ENCODE measurements at regions not wholly inside any gene's neighbourhood (a gene's known extent, or its start where the extent isn't known, plus 50 kb on each side); places are given as distances from the start of the nearest gene placed in this dataset.

DNA sequence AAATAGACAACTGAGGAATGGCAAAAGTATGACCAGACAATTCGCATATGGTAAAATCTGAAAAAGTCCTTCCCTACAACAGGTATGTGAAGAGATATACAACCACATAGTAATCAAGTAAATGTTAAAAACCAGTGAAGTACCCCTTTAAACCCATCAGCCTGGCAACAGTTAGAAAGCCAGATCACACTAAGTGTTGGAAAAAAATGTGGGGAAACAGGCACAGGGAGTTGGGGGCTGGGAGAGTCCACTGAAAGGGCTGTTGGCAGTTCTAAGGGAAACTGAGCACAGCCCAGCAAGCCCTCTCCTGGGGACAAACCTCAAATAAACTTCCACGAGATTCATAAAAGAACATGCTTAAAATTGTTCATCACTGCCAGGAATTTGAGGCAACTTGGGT, 242.1 kb downstream of the BUD13 start:
- no peak overlapping the region for H3K4me3 Mint-ChIP-seq
- peaks cover 21% of the 10 kb centered on the region for H3K4me1 Mint-ChIP-seq
- Histone ChIP-seq H3K9ac (ENCODE audit: extremely low read depth, low read length, poor library complexity, severe bottlenecking) (no peak overlapping the region), H3K9me3 (ENCODE audit: control insufficient read depth, low read length) (no peaks in the 10 kb centered on the region), H3K27ac (ENCODE audit: low read depth, low read length) (no peak overlapping the region), H3K36me3 (ENCODE audit: control insufficient read depth, insufficient read depth, low read length) (no peaks in the 10 kb centered on the region), H3K4me1 (ENCODE audit: control insufficient read depth, insufficient read depth, low read length) (peaks cover 8% of the 10 kb centered on the region), H3K4me3 (ENCODE audit: low read length) (no peak overlapping the region), H3K27me3 (ENCODE audit: control insufficient read depth, insufficient read depth, low read length, poor library complexity, severe bottlenecking) (no peaks in the 10 kb centered on the region)
- TF ChIP-seq, protein P1, sequence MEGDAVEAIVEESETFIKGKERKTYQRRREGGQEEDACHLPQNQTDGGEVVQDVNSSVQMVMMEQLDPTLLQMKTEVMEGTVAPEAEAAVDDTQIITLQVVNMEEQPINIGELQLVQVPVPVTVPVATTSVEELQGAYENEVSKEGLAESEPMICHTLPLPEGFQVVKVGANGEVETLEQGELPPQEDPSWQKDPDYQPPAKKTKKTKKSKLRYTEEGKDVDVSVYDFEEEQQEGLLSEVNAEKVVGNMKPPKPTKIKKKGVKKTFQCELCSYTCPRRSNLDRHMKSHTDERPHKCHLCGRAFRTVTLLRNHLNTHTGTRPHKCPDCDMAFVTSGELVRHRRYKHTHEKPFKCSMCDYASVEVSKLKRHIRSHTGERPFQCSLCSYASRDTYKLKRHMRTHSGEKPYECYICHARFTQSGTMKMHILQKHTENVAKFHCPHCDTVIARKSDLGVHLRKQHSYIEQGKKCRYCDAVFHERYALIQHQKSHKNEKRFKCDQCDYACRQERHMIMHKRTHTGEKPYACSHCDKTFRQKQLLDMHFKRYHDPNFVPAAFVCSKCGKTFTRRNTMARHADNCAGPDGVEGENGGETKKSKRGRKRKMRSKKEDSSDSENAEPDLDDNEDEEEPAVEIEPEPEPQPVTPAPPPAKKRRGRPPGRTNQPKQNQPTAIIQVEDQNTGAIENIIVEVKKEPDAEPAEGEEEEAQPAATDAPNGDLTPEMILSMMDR (conservative IDR thresholded peaks at IDR 0.05) = no peak
- H3K27ac Mint-ChIP-seq = no peak overlapping the region
- 95 to 100% methylated on average over 1 to 2 of the region's 2 CpGs for WGBS, 2 experiments (ENCODE audit: insufficient coverage in 1 of 2, insufficient read length in 1 of 2)
- peaks cover 9% of the 10 kb centered on the region for H3K9me3 Mint-ChIP-seq
- peaks cover 4% of the 10 kb centered on the region for H3K36me3 Mint-ChIP-seq (ENCODE audit: low read depth)
- peaks cover 12% of the 10 kb centered on the region for H3K27me3 Mint-ChIP-seq (ENCODE audit: insufficient read depth)
- no peak for DNase-seq

GRCh38 chr11:116529271-116529670, 243.5 kb downstream of the BUD13 start:
- H3K9ac ChIP-seq (ENCODE audit: extremely low read depth, low read length, poor library complexity, severe bottlenecking) = no peak overlapping the region
- H3K36me3 ChIP-seq (ENCODE audit: control insufficient read depth, insufficient read depth, low read length) = no peaks in the 10 kb centered on the region
- peaks cover 3% of the 10 kb centered on the region for H3K4me1 ChIP-seq (ENCODE audit: control insufficient read depth, insufficient read depth, low read length)
- WGBS, 2 experiments (ENCODE audit: insufficient coverage in 1 of 2, insufficient read length in 1 of 2) = 85 to 95% methylated on average over 3 to 4 of the region's 4 CpGs
- no peaks in the 10 kb centered on the region for H3K9me3 ChIP-seq (ENCODE audit: control insufficient read depth, low read length)
- H3K27me3 Mint-ChIP-seq (ENCODE audit: insufficient read depth) = peaks cover 12% of the 10 kb centered on the region
- H3K36me3 Mint-ChIP-seq (ENCODE audit: low read depth) = peaks cover 4% of the 10 kb centered on the region
- H3K9me3 Mint-ChIP-seq = peaks cover 9% of the 10 kb centered on the region
- no peak overlapping the region for H3K4me3 ChIP-seq (ENCODE audit: low read length)
- DNase-seq = no peak
- H3K4me1 Mint-ChIP-seq = peaks cover 8% of the 10 kb centered on the region
- no peaks in the 10 kb centered on the region for H3K27me3 ChIP-seq (ENCODE audit: control insufficient read depth, insufficient read depth, low read length, poor library complexity, severe bottlenecking)
- no peak overlapping the region for H3K27ac Mint-ChIP-seq
- TF ChIP-seq, protein P1 (conservative IDR thresholded peaks at IDR 0.05) = no peak
- H3K4me3 Mint-ChIP-seq = no peak overlapping the region
- H3K27ac ChIP-seq (ENCODE audit: low read depth, low read length) = no peak overlapping the region

GRCh38 chr11:116527180-116527991, 245.4 kb downstream of the BUD13 start:
- Histone ChIP-seq H3K4me3 (ENCODE audit: low read length) (no peak overlapping the region), H3K4me1 (ENCODE audit: control insufficient read depth, insufficient read depth, low read length) (no peaks in the 10 kb centered on the region), H3K27ac (ENCODE audit: low read depth, low read length) (no peak overlapping the region), H3K9me3 (ENCODE audit: control insufficient read depth, low read length) (no peaks in the 10 kb centered on the region), H3K9ac (ENCODE audit: extremely low read depth, low read length, poor library complexity, severe bottlenecking) (no peak overlapping the region), H3K27me3 (ENCODE audit: control insufficient read depth, insufficient read depth, low read length, poor library complexity, severe bottlenecking) (no peaks in the 10 kb centered on the region), H3K36me3 (ENCODE audit: control insufficient read depth, insufficient read depth, low read length) (no peaks in the 10 kb centered on the region)
- H3K4me1 Mint-ChIP-seq = no peaks in the 10 kb centered on the region
- peaks cover 9% of the 10 kb centered on the region for H3K9me3 Mint-ChIP-seq
- DNase-seq = peak; percentile 44
- WGBS, 2 experiments (ENCODE audit: insufficient coverage in 1 of 2, insufficient read length in 1 of 2) = 92 to 93% methylated on average over 6 to 10 of the region's 10 CpGs
- peaks cover 4% of the 10 kb centered on the region for H3K36me3 Mint-ChIP-seq (ENCODE audit: low read depth)
- H3K27ac Mint-ChIP-seq = no peak overlapping the region
- TF ChIP-seq, protein P1 (conservative IDR thresholded peaks at IDR 0.05) = no peak
- H3K4me3 Mint-ChIP-seq = no peak overlapping the region
- H3K27me3 Mint-ChIP-seq (ENCODE audit: insufficient read depth) = peaks cover 12% of the 10 kb centered on the region

Data from endodermal cell (in vitro differentiated cells).